ENCODE measurements at regions not wholly inside any gene's neighbourhood (a gene's known extent, or its start where the extent isn't known, plus 50 kb on each side); places are given as distances from the start of the nearest gene placed in this dataset.

GRCh38 chr2:156206355-156206754, 126.2 kb downstream of the NR4A2 start:
- TF ChIP-seq CTCF (IDR thresholded peaks at IDR 0.05; ENCODE audit: low read depth, low read length): no peak
- no peak for TF ChIP-seq EZH2phosphoT487 (IDR thresholded peaks at IDR 0.05; ENCODE audit: low read depth)
